ENCODE measurements at regions not wholly inside any gene's neighbourhood (a gene's known extent, or its start where the extent isn't known, plus 50 kb on each side); places are given as distances from the start of the nearest gene placed in this dataset.

DNA sequence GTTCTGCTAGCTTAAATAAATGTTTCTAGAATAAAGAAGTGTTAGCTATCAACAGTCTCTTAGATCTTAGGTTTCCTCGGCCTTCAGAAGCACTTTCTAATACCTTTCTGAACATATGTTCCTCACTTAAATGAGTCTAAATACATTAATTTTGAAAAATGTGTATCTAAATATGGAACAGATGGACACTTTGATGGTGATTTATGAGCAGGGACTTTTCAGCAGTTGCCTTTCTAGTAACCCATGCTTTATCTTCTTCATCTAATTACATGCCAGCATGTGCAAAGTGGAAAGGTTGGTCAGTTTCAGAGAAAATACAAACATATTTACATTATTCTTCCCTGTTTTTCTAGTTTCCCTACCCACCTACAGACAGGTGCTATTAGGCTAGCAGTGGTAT is 797.0 kb upstream of the CHAC2 start:
- TF ChIP-seq, protein P1, sequence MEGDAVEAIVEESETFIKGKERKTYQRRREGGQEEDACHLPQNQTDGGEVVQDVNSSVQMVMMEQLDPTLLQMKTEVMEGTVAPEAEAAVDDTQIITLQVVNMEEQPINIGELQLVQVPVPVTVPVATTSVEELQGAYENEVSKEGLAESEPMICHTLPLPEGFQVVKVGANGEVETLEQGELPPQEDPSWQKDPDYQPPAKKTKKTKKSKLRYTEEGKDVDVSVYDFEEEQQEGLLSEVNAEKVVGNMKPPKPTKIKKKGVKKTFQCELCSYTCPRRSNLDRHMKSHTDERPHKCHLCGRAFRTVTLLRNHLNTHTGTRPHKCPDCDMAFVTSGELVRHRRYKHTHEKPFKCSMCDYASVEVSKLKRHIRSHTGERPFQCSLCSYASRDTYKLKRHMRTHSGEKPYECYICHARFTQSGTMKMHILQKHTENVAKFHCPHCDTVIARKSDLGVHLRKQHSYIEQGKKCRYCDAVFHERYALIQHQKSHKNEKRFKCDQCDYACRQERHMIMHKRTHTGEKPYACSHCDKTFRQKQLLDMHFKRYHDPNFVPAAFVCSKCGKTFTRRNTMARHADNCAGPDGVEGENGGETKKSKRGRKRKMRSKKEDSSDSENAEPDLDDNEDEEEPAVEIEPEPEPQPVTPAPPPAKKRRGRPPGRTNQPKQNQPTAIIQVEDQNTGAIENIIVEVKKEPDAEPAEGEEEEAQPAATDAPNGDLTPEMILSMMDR (IDR thresholded peaks at IDR 0.05; ENCODE audit: low read depth, low read length, poor library complexity, severe bottlenecking) = no peak
- no peak for TF ChIP-seq EZH2phosphoT487 (IDR thresholded peaks at IDR 0.05; ENCODE audit: borderline replicate concordance, low read length)

Data from DOHH2 (cell line).